Natural killer cell (primary cell): ENCODE measurements at regions not wholly inside any gene's neighbourhood (a gene's known extent, or its start where the extent isn't known, plus 50 kb on each side); places are given as distances from the start of the nearest gene placed in this dataset.
A peak's percentile ranks its signal among the peaks of the same experiment; 100 is the strongest.

Experiments
- ATAC-seq, 3 donors: fragments of 150-1000 bp in 2 of 3; fragments of 200-7000 bp in 1 of 3; cut with Tn5 transposase; 1 replicate in 1 of 3; 2 replicates in 2 of 3; pipeline ENCODE4 v1.10.0; 2021; ENCODE audit warnings: mild to moderate bottlenecking in 2 of 3, moderate library complexity in 2 of 3
- DNase-seq, 2 donors: peaks; one replicate each; pipeline versions ENCODE4 v3.0.0 to v3.0.0-alpha.2; 2013 to 2021; ENCODE audit warnings: mixed read lengths in 1 of 2
- H3K27ac ChIP-seq: one replicate; pipeline ENCODE4 v1.5.1; 2013; ENCODE audit warnings: mild to moderate bottlenecking, low read length
- H3K27me3 ChIP-seq: one replicate; pipeline ENCODE4 v1.6.1; 2013; ENCODE audit warnings: low read length; ENCODE audit not compliant: control insufficient read depth, insufficient read depth
- H3K36me3 ChIP-seq: one replicate; pipeline ENCODE4 v1.6.1; 2013; ENCODE audit warnings: low read length; ENCODE audit not compliant: control insufficient read depth, insufficient read depth
- H3K4me1 ChIP-seq: one replicate; pipeline ENCODE4 v1.6.1; 2013; ENCODE audit warnings: low read length; ENCODE audit not compliant: control insufficient read depth, insufficient read depth
- H3K4me3 ChIP-seq: one replicate; pipeline ENCODE4 v1.5.1; 2013; ENCODE audit warnings: low read length
- H3K9me3 ChIP-seq: one replicate; pipeline ENCODE4 v1.6.1; 2013; ENCODE audit warnings: low read length; ENCODE audit not compliant: control insufficient read depth, insufficient read depth
- H3K27ac Mint-ChIP-seq, 2 donors: one replicate each; pipeline ENCODE4 v1.8.0; 2022; ENCODE audit warnings: mild to moderate bottlenecking in 2 of 2, mixed read lengths in 2 of 2, moderate library complexity in 1 of 2
- H3K27me3 Mint-ChIP-seq, 2 donors: one replicate each; pipeline ENCODE4 v1.8.0; 2022; ENCODE audit warnings: low read depth in 2 of 2, mixed read lengths in 2 of 2
- H3K36me3 Mint-ChIP-seq: one replicate; pipeline ENCODE4 v1.8.0; 2022; ENCODE audit warnings: mixed read lengths
- H3K4me1 Mint-ChIP-seq, 2 donors: one replicate each; pipeline ENCODE4 v1.8.0; 2022; ENCODE audit warnings: mixed read lengths in 2 of 2
- H3K4me3 Mint-ChIP-seq: one replicate; pipeline ENCODE4 v1.8.0; 2022; ENCODE audit warnings: mild to moderate bottlenecking, moderate library complexity, mixed read lengths
- H3K9me3 Mint-ChIP-seq, 2 donors: one replicate each; pipeline ENCODE4 v1.8.0; 2022; ENCODE audit warnings: mixed read lengths in 2 of 2
- WGBS: methylation state at CpG from one replicate; pipeline ENCODE4 v1.1.7; 2013; ENCODE audit warnings: missing lambda C conversion rate; ENCODE audit not compliant: insufficient coverage; 5-methylcytosine and 5-hydroxymethylcytosine counted together
- intact Hi-C: fragments of 100-400 bp; cut with micrococcal nuclease; formaldehyde crosslinking; loops from one replicate; pipeline ENCODE4 v1.14.2; 2022
- TF ChIP-seq, protein P1 (sequence below): fragments of 200-600 bp; IDR thresholded peaks from one replicate; pipeline ENCODE4 v1.8.0; 2022; ENCODE audit warnings: antibody characterized with exemption

DNA sequence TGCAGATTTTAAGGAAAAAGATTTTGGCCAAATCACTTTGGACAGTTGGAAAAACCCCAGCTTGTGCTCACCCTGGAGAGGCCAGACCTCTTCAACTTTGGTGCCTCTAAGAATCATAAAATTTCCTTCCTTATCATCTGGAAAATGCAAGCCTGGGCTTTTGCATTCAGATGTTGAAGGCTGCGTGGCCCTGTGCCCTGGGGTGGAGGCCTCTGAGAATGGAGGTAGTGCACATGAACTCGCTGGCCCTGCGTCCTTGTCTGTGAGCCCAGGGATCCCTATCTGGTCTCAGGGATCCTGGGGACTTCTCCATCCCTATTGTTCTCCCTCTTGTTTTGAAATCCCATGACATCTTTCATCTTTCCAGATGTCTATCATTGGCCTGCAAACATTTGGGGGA, 64.6 kb upstream of the ARNT2 start:
- no peaks in the 10 kb centered on the region for H3K4me1 Mint-ChIP-seq
- H3K4me3 Mint-ChIP-seq: no peak overlapping the region
- no peaks in the 10 kb centered on the region for H3K9me3 Mint-ChIP-seq
- no peak for DNase-seq
- Histone ChIP-seq H3K36me3 (no peaks in the 10 kb centered on the region), H3K27ac (no peak overlapping the region), H3K4me1 (no peaks in the 10 kb centered on the region), H3K27me3 (no peaks in the 10 kb centered on the region), H3K4me3 (no peak overlapping the region), H3K9me3 (no peaks in the 10 kb centered on the region)
- no peak for ATAC-seq
- TF ChIP-seq, protein P1, sequence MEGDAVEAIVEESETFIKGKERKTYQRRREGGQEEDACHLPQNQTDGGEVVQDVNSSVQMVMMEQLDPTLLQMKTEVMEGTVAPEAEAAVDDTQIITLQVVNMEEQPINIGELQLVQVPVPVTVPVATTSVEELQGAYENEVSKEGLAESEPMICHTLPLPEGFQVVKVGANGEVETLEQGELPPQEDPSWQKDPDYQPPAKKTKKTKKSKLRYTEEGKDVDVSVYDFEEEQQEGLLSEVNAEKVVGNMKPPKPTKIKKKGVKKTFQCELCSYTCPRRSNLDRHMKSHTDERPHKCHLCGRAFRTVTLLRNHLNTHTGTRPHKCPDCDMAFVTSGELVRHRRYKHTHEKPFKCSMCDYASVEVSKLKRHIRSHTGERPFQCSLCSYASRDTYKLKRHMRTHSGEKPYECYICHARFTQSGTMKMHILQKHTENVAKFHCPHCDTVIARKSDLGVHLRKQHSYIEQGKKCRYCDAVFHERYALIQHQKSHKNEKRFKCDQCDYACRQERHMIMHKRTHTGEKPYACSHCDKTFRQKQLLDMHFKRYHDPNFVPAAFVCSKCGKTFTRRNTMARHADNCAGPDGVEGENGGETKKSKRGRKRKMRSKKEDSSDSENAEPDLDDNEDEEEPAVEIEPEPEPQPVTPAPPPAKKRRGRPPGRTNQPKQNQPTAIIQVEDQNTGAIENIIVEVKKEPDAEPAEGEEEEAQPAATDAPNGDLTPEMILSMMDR: no peak
- intact Hi-C loops: no loop called here
- 81% methylated on average over 3 of the region's 3 CpGs for WGBS
- H3K27me3 Mint-ChIP-seq: peaks cover 18 to 27% of the 10 kb centered on the region in 2 donors
- H3K27ac Mint-ChIP-seq: no peak overlapping the region
- no peaks in the 10 kb centered on the region for H3K36me3 Mint-ChIP-seq

DNA sequence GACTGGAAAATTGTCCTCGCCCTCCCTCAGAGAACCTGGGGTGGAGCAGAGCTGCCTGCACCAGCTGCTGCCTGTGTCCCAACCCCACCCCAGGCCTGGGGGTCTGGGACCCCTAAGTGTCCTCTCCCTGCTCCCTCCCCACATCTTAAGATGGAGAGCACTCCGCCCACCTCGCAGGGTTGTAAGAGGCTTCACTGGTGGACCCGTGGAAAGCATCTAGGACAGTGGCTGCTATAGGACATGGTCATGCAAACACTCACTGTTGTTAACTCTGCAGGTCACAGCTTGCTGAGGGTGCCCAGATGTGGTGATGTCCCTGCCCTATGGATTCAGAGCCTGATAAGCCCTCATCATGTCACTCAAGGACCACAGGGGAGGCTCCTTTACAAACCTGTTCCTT, 62.0 kb upstream of the ARNT2 start:
- intact Hi-C loops: no loop called here
- peaks cover 2% of the 10 kb centered on the region for H3K27me3 ChIP-seq
- no peak overlapping the region for H3K27ac ChIP-seq
- ATAC-seq (peak in 1 of 3 donors; percentile 34), DNase-seq (no peak)
- no peak overlapping the region for H3K27ac Mint-ChIP-seq
- no peak overlapping the region for H3K4me3 Mint-ChIP-seq
- H3K36me3 ChIP-seq: no peaks in the 10 kb centered on the region
- H3K9me3 ChIP-seq: no peaks in the 10 kb centered on the region
- no peaks in the 10 kb centered on the region for H3K4me1 ChIP-seq
- TF ChIP-seq, protein P1: no peak
- H3K27me3 Mint-ChIP-seq: peaks cover 18 to 27% of the 10 kb centered on the region in 2 donors
- H3K9me3 Mint-ChIP-seq: no peaks in the 10 kb centered on the region
- no peaks in the 10 kb centered on the region for H3K4me1 Mint-ChIP-seq
- no peaks in the 10 kb centered on the region for H3K36me3 Mint-ChIP-seq
- H3K4me3 ChIP-seq: no peak overlapping the region
- WGBS: 84% methylated on average over 4 of the region's 4 CpGs

DNA sequence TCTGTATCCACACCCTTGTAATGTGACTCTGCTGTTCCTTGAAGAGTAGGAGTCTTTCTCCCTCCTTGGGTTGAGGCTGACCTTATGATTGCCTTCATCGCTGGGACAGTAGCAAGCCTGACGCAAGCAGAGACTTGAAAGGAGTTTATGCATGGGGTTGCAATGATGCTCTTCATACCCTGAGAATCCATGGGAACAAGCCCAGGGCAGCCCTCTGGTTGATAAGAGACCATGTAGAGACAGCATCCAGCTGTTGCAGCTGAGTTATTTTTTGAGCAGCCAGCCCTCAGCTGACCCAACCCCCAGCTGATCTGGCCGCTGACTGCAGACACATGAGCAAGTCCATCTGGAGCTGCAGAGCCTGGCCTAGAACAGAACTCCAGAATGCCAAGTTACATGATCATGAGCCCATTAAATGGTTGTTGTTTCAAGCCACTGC, 60.6 kb upstream of the ARNT2 start:
- WGBS: 99% methylated on average over 3 of the region's 3 CpGs
- Mint-ChIP-seq H3K4me3 (no peak overlapping the region), H3K36me3 (no peaks in the 10 kb centered on the region), H3K9me3 (no peaks in the 10 kb centered on the region), H3K4me1 (no peaks in the 10 kb centered on the region), H3K27ac (no peak overlapping the region), H3K27me3 (peaks cover 24 to 29% of the 10 kb centered on the region in 2 donors)
- Histone ChIP-seq H3K9me3 (no peaks in the 10 kb centered on the region), H3K27ac (no peak overlapping the region), H3K4me3 (no peak overlapping the region), H3K36me3 (no peaks in the 10 kb centered on the region), H3K27me3 (peaks cover 2% of the 10 kb centered on the region), H3K4me1 (no peaks in the 10 kb centered on the region)
- DNase-seq (no peak), ATAC-seq (no peak)
- intact Hi-C loops: no loop called here
- TF ChIP-seq, protein P1: no peak

DNA sequence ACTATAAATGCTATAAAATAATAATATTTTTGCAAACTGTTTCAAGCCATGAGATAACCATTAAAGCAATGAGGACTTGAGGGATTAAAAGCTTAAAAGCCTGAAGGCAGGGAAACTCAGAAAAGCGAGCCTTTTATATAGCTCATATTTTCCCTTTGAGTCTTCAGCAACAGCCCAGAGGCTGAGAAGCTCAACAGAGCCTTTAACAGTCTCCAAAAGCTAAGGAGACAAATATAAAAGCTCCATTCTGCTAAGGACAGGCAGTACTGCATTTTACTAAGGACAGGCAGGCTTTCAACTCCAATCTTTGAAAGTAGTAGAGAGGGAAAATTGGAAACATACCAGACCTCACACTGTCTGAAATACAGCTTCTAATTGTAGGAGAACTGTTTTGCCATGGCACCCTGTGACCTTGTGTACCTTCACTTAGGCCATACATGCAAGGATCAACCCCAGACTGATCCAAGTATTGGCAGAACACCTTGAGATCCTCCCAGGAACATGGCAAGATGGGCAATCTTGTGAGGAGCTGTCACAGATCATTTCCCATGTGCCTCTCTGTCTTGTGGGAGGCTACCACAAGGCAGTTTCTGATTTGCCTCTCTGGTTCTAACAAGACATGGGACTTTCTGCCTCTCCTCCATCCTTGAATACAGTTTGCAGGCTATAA, 53.1 kb upstream of the ARNT2 start:
- Mint-ChIP-seq H3K27ac (no peak overlapping the region), H3K4me1 (no peaks in the 10 kb centered on the region), H3K36me3 (no peaks in the 10 kb centered on the region), H3K9me3 (peaks cover 0 to 2% of the 10 kb centered on the region in 2 donors), H3K4me3 (no peak overlapping the region), H3K27me3 (peaks cover 21 to 39% of the 10 kb centered on the region in 2 donors)
- peaks cover 8% of the 10 kb centered on the region for H3K27me3 ChIP-seq
- no peak for ATAC-seq
- no peaks in the 10 kb centered on the region for H3K4me1 ChIP-seq
- 58% methylated on average over 1 of the region's 1 CpG for WGBS
- no peak for DNase-seq
- TF ChIP-seq, protein P1: no peak
- H3K4me3 ChIP-seq: no peak overlapping the region
- no peak overlapping the region for H3K27ac ChIP-seq
- no peaks in the 10 kb centered on the region for H3K9me3 ChIP-seq
- no peaks in the 10 kb centered on the region for H3K36me3 ChIP-seq
- intact Hi-C loops: no loop called here
